GM18498 (cell line): ENCODE measurements at regions not wholly inside any gene's neighbourhood (a gene's known extent, or its start where the extent isn't known, plus 50 kb on each side); places are given as distances from the start of the nearest gene placed in this dataset.
"Not testable (repeated sequence)": the region's sequence is repeated elsewhere in the genome, so short reads cannot be mapped to it uniquely, and the experiment has no call there.

Experiments
- ATAC-seq: cut with Tn5 transposase; IDR thresholded peaks from one replicate; pipeline ENCODE4 v1.9.1; 2021; ENCODE audit warnings: mild to moderate bottlenecking, moderate library complexity; ENCODE audit not compliant: unreplicated experiment

DNA sequence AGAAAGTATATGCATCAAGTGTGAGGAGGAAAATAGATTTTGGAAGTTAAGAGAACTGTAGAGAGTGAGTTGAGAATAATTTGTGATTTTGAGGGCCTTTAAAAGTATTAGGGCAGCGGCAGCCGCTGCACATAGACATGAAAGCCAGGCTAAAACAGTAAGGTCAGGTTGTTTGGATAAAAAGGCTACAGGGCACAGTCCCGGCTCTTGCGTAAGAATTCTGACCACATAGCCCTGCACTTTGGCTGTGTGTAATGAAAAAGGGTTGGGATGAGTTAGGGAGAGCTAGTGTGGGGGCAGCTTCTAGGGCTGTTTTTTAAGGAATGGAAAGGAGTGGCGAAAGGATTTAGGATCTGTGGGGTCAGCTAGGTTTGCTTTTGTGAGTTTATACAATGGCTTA lies 130.8 kb downstream of the CCDC71L start:
- not testable (repeated sequence) for ATAC-seq

DNA sequence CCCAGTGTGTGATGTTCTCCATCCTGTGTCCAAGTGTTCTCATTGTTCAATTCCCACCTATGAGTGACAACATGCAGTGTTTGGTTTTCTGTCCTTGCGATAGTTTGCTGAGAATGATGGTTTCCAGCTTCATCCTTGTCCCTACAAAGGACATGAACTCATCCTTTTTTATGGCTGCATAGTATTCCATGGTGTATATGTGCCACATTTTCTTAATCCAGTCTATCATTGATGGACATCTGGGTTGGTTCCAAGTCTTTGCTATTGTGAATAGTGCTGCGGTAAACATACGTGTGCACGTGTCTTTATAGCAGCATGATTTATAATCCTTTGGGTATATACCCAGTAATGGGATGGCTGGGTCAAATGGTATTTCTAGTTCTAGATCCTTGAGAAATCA lies 134.3 kb downstream of the CCDC71L start:
- ATAC-seq, result not testable (repeated sequence)

DNA sequence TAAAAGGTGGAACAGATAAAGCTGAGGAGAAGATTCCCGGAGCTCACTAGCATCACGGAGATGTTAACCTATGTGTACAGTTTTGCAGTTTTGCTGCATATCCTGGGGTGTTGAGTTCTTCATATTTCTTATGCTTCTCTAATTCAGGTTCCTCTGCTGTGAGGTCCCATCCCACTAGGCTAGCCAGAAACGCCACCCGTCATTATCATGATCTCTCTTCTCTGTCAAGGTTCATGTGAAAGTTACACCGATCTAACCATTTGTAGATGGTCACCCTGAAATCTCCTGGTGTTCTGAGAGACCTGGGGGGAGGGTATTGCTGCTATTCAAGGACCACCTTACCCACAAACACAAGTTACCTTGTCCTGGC lies 136.3 kb downstream of the CCDC71L start:
- ATAC-seq, result no peak

- ATAC-seq, result no peak
These were observed 137.5 kb downstream of the CCDC71L start for GRCh38 chr7:106523482-106523881.

GRCh38 chr7:106522696-106523095 lies 138.3 kb downstream of the CCDC71L start:
- no peak for ATAC-seq

- ATAC-seq, result no peak
These were observed 139.4 kb downstream of the CCDC71L start for GRCh38 chr7:106521541-106521940.

- no peak for ATAC-seq
These were observed 139.9 kb downstream of the CCDC71L start for GRCh38 chr7:106520962-106521514.

DNA sequence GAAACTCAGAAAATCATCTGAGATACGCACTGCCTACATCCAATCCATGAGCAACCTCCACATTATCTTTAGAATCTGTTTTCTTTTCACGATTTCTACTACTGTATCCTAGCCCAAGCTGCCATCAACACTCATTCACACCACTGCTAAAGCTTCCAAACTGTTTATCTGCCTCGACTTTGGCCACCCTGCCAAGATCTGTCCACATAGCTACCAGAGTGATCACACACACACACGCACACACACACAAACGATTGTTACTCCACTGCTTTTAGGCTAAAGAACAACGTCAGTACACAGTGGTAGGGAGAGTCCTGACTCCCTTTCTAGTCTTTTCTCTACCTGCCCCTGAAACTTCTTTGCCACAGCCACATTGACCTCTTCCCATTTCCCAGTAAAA lies 142.0 kb downstream of the CCDC71L start:
- no peak for ATAC-seq

- ATAC-seq, result no peak
These were observed 142.7 kb downstream of the CCDC71L start for GRCh38 chr7:106518239-106518638.

GRCh38 chr7:106517508-106517907 lies 143.4 kb downstream of the CCDC71L start:
- ATAC-seq, result no peak

DNA sequence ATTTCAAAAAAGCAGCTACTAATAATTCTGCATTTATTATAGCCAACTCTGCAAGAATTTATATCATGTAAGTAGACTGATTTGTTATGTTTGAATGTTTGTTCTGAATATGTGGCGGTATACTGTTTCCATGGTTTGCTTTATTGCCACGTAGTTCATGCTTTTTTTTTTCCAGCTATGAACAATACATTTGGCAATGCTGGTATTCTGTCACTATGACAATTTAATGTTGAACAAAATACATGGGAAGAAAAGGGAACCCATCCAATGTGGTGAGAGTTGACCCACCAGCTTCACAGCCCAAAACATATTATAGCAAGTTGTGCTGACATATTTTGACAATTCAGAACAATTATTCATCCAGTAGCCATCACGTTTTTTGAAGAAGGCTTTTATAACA lies 145.6 kb downstream of the CCDC71L start:
- ATAC-seq, result no peak

DNA sequence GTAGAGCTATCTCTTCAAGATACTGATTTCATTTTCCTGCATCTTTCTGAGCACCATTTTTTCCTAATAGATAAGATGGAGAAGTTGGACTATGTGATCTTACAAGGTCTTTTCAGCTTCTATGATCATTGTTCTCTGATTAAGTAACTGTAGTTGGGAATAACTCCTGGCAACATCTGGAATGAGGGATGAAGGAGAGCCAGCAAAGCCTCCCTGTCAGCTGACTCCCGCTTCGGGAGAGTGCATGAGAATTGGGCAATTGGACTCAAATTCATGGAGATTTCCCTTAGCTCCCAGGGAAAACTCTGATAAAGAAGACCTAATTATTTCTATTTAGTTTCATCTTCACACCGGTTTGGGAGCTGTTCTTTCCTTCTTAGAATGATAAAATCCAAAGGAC lies 146.1 kb downstream of the CCDC71L start:
- ATAC-seq, result no peak

- no peak for ATAC-seq
These were observed 148.7 kb downstream of the CCDC71L start for GRCh38 chr7:106512217-106512616.

DNA sequence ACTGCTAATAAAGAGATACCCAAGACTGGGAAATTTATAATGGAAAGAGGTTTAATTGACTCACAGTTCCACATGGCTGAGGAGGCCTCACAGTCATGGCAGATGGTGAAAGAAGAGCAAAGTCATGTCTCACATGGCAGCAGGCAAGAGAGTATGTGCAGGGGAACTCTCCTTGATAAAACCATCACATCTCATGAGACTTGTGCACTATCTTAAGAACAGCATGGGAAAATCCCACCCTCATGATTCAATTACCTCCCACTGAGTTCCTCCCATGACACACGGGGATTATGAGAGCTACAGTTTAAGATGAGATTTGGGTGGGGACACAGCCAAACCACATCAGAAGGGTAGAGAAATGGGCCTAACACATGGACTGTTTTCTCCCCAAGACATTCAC lies 156.3 kb downstream of the CCDC71L start:
- ATAC-seq, result no peak

DNA sequence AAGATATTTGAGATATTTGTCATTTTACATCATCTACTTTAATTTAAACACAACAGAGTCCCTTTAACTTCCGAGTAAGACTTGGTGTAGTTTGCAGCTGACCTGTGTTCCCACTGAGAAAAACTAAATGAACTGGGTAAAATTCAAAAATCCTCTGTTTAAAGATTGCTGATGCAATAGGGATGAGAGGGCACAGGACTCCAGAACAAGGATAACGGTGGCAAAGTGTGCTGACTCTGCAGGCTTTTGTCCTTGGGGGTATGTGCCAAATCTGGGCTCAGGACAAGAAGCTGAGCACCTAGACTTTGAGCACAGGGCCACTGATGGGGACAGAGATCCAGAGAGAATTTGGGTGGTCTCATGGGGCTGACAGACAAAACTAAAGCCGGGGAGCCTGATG lies 156.8 kb downstream of the CCDC71L start:
- no peak for ATAC-seq

DNA sequence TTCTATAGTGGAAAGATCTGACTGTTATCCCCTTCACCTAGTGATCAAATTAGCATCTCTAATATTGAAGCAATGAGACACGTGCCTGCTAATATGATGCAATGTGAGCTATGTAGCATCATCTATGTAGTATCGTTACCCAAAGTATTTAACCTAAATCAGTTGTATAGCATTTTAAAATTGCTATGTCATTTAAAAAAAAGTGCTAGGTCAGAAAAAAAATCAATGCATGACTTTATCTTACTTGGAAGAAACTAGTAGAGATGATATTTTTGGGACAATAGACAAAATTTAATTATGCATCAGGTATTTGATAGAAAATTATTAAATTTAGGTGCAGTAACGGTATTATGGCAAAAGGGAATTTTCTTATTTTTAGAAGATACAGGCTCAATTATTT lies 157.3 kb downstream of the CCDC71L start:
- ATAC-seq, result no peak

- no peak for ATAC-seq
These were observed 159.1 kb downstream of the CCDC71L start for GRCh38 chr7:106501605-106502580.

GRCh38 chr7:106499897-106500296 lies 161.1 kb downstream of the CCDC71L start:
- ATAC-seq, result no peak

- ATAC-seq, result not testable (repeated sequence)
These were observed 163.0 kb downstream of the CCDC71L start for GRCh38 chr7:106498005-106498404.

DNA sequence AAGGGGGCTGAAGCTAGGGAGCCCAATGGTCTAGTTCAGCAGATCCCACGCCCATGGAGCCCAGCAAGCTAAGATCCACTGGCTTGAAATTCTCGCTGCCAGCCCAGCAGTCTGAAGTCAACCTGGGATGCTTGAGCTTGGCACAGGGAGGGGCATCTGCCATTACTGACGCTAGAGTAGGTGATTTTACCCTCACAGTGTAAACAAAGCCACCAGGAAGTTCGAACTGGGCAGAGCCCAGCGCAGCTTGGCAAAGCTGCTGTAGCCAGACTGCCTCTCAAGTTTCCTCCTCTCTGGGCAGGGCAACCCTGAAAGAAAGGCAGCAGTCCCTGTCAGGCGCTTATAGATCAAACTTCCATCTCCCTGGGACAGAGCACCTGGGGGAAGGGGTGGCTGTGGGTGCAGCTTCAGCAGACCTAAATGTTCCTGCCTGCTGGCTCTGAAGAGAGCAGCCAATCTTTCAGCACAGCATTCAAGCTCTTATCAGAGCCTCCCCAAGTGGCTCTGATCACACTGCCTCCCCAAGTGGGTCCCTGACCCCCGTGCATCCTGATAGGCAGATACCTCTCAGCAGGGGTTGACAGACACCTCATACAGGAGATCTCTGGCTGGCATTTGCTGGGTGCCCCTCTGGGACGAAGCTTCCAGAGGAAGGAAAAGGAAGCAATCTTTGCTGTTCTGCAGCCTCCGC lies 167.8 kb downstream of the CCDC71L start:
- ATAC-seq, result no peak

GRCh38 chr7:106488465-106488864 lies 172.5 kb downstream of the CCDC71L start:
- ATAC-seq, result no peak

DNA sequence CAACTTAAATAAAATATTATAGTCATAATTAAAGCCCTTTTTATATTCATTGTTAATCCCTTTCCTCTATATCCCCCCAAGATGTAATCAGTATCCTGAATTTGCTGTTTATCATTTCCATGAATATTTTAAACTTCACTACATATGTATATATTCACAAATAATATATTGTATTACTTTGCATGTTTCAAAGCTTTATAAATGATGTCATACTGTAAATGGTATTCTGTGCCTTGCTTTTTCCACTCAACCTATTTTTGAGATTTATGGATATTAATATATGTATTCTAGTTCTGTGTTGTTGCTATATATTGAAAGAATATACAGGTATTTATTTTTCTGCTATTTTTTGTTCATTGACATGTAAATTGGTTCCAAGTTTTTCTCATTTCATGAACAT lies 173.1 kb downstream of the CCDC71L start:
- ATAC-seq, result no peak
